Thyroid gland (tissue), 4 donors: ENCODE measurements at regions not wholly inside any gene's neighbourhood (a gene's known extent, or its start where the extent isn't known, plus 50 kb on each side); places are given as distances from the start of the nearest gene placed in this dataset.
A peak's percentile ranks its signal among the peaks of the same experiment; 100 is the strongest.

Experiments used
- POLR2A ChIP-seq, 2 donors: fragments of 450-650 bp; IDR thresholded peaks; one replicate each; pipeline ENCODE4 v1.6.1; 2017; ENCODE audit warnings: antibody characterized with exemption in 2 of 2, mild to moderate bottlenecking in 2 of 2, moderate library complexity in 1 of 2
- TF ChIP-seq, protein P1 (sequence below), 6 experiments: fragments of 200-600 bp in 3 of 6; fragments of 450-650 bp in 3 of 6; sonication (generic) in 3 of 6; IDR thresholded peaks; one replicate each; pipeline ENCODE4 v1.5.1; 2016 to 2019; ENCODE audit warnings: antibody characterized with exemption in 6 of 6, mild to moderate bottlenecking in 2 of 6, inconsistent platforms in 1 of 6, moderate library complexity in 1 of 6

DNA sequence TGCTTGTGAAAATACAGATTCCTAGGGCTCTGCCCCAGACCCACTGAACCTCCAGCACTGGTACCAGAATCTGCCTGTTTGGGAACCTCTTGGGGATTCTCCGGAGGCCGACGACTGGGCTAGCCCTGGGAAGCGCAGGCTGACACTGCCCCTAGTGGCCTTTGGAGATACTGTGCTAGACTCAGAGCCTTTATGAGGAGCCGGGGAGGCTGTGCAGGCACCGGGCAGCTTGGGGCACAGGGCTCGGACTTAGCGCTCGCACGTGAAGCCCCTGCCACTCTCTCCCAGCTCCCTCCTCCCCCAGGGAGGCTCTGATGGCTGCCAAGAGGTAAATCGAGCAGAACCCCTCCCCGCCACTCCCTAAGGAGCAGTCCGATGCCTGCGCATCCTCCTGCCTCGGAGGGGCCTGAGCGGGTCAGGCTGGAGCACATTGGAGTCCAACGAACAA, 144.6 kb upstream of the TNR start:
- TF ChIP-seq, protein P1, sequence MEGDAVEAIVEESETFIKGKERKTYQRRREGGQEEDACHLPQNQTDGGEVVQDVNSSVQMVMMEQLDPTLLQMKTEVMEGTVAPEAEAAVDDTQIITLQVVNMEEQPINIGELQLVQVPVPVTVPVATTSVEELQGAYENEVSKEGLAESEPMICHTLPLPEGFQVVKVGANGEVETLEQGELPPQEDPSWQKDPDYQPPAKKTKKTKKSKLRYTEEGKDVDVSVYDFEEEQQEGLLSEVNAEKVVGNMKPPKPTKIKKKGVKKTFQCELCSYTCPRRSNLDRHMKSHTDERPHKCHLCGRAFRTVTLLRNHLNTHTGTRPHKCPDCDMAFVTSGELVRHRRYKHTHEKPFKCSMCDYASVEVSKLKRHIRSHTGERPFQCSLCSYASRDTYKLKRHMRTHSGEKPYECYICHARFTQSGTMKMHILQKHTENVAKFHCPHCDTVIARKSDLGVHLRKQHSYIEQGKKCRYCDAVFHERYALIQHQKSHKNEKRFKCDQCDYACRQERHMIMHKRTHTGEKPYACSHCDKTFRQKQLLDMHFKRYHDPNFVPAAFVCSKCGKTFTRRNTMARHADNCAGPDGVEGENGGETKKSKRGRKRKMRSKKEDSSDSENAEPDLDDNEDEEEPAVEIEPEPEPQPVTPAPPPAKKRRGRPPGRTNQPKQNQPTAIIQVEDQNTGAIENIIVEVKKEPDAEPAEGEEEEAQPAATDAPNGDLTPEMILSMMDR (IDR thresholded peaks at IDR 0.05) = peak in 5 of 6 experiments; percentile 15 to 78 (median 43)
- TF ChIP-seq POLR2A (IDR thresholded peaks at IDR 0.05) = no peak
